ENCODE measurements at regions not wholly inside any gene's neighbourhood (a gene's known extent, or its start where the extent isn't known, plus 50 kb on each side); places are given as distances from the start of the nearest gene placed in this dataset.

GRCh38 chr1:220956501-220957232 lies 77.4 kb downstream of the HLX start:
- no peaks in the 10 kb centered on the region for H3F3A ChIP-seq (ENCODE audit: insufficient read depth, low read length)
- H3K9me3 ChIP-seq (ENCODE audit: low read length): no peaks in the 10 kb centered on the region
- H4K20me1 ChIP-seq (ENCODE audit: insufficient read depth, low read length): no peaks in the 10 kb centered on the region
- H3K4me2 ChIP-seq (ENCODE audit: low read length): no peak overlapping the region
- H3K27ac ChIP-seq (ENCODE audit: low read depth, low read length, poor library complexity, severe bottlenecking): no peak overlapping the region
- H3K36me3 ChIP-seq (ENCODE audit: insufficient read depth, low read length): no peaks in the 10 kb centered on the region
- no peak overlapping the region for H3K9ac ChIP-seq (ENCODE audit: low read length)
- no peaks in the 10 kb centered on the region for H3K27me3 ChIP-seq (ENCODE audit: insufficient read depth, low read length)
- H3K4me3 ChIP-seq (ENCODE audit: low read depth, low read length, poor library complexity, severe bottlenecking): no peak overlapping the region
- H3K79me2 ChIP-seq (ENCODE audit: insufficient read depth, low read length): no peaks in the 10 kb centered on the region
- no peaks in the 10 kb centered on the region for H3K9me2 ChIP-seq (ENCODE audit: low read depth, low read length)
- H3K4me1 ChIP-seq (ENCODE audit: insufficient read depth, low read length, severe bottlenecking): no peaks in the 10 kb centered on the region
- H2AFZ ChIP-seq (ENCODE audit: low read length): no peak overlapping the region
- TF ChIP-seq EZH2 (IDR thresholded peaks at IDR 0.05; ENCODE audit: borderline replicate concordance, low read length) (no peak), CTCF (IDR thresholded peaks at IDR 0.05; ENCODE audit: low read length) (no peak)

- TF ChIP-seq EZH2 (IDR thresholded peaks at IDR 0.05; ENCODE audit: borderline replicate concordance, low read length): no peak
- TF ChIP-seq CTCF (IDR thresholded peaks at IDR 0.05; ENCODE audit: low read length): no peak
- no peak overlapping the region for H3K9ac ChIP-seq (ENCODE audit: low read length)
- H3K9me3 ChIP-seq (ENCODE audit: low read length): no peaks in the 10 kb centered on the region
- no peaks in the 10 kb centered on the region for H3K9me2 ChIP-seq (ENCODE audit: low read depth, low read length)
- H3K79me2 ChIP-seq (ENCODE audit: insufficient read depth, low read length): no peaks in the 10 kb centered on the region
- no peak overlapping the region for H3K27ac ChIP-seq (ENCODE audit: low read depth, low read length, poor library complexity, severe bottlenecking)
- H3F3A ChIP-seq (ENCODE audit: insufficient read depth, low read length): no peaks in the 10 kb centered on the region
- H2AFZ ChIP-seq (ENCODE audit: low read length): no peak overlapping the region
- H3K4me3 ChIP-seq (ENCODE audit: low read depth, low read length, poor library complexity, severe bottlenecking): no peak overlapping the region
- H3K4me1 ChIP-seq (ENCODE audit: insufficient read depth, low read length, severe bottlenecking): no peaks in the 10 kb centered on the region
- H3K4me2 ChIP-seq (ENCODE audit: low read length): no peak overlapping the region
- H4K20me1 ChIP-seq (ENCODE audit: insufficient read depth, low read length): no peaks in the 10 kb centered on the region
- H3K36me3 ChIP-seq (ENCODE audit: insufficient read depth, low read length): no peaks in the 10 kb centered on the region
- no peaks in the 10 kb centered on the region for H3K27me3 ChIP-seq (ENCODE audit: insufficient read depth, low read length)
Observed at GRCh38 chr1:220957233-220957605, 78.0 kb downstream of the HLX start.

GRCh38 chr1:220958234-220958633 lies 79.0 kb downstream of the HLX start:
- H3K36me3 ChIP-seq (ENCODE audit: insufficient read depth, low read length): no peaks in the 10 kb centered on the region
- H3K9me2 ChIP-seq (ENCODE audit: low read depth, low read length): no peaks in the 10 kb centered on the region
- no peak overlapping the region for H3K4me3 ChIP-seq (ENCODE audit: low read depth, low read length, poor library complexity, severe bottlenecking)
- TF ChIP-seq CTCF (IDR thresholded peaks at IDR 0.05; ENCODE audit: low read length): no peak
- no peak for TF ChIP-seq EZH2 (IDR thresholded peaks at IDR 0.05; ENCODE audit: borderline replicate concordance, low read length)
- no peak overlapping the region for H2AFZ ChIP-seq (ENCODE audit: low read length)
- no peaks in the 10 kb centered on the region for H3K4me1 ChIP-seq (ENCODE audit: insufficient read depth, low read length, severe bottlenecking)
- H3K9me3 ChIP-seq (ENCODE audit: low read length): no peaks in the 10 kb centered on the region
- no peaks in the 10 kb centered on the region for H3K27me3 ChIP-seq (ENCODE audit: insufficient read depth, low read length)
- H3K4me2 ChIP-seq (ENCODE audit: low read length): no peak overlapping the region
- no peak overlapping the region for H3K27ac ChIP-seq (ENCODE audit: low read depth, low read length, poor library complexity, severe bottlenecking)
- no peak overlapping the region for H3K9ac ChIP-seq (ENCODE audit: low read length)
- H4K20me1 ChIP-seq (ENCODE audit: insufficient read depth, low read length): no peaks in the 10 kb centered on the region
- H3F3A ChIP-seq (ENCODE audit: insufficient read depth, low read length): no peaks in the 10 kb centered on the region
- no peaks in the 10 kb centered on the region for H3K79me2 ChIP-seq (ENCODE audit: insufficient read depth, low read length)
